OCI-LY7 (cell line): ENCODE measurements at regions not wholly inside any gene's neighbourhood (a gene's known extent, or its start where the extent isn't known, plus 50 kb on each side); places are given as distances from the start of the nearest gene placed in this dataset.

ENCODE experiments used
- EZH2phosphoT487 ChIP-seq: fragments of 200-600 bp; sonication (generic); IDR thresholded peaks from 2 replicates; pipeline ENCODE4 v1.6.1; 2018; ENCODE audit warnings: low read depth, borderline replicate concordance, mild to moderate bottlenecking, mixed run types, antibody characterized with exemption, low read length, moderate library complexity, mixed read lengths
- TF ChIP-seq, protein P1 (sequence below): fragments of 200-600 bp; sonication (generic); conservative IDR thresholded peaks from 2 replicates; pipeline ENCODE4 v1.5.1; 2014; ENCODE audit warnings: mild to moderate bottlenecking, antibody characterized with exemption, low read length, moderate library complexity, mixed read lengths

DNA sequence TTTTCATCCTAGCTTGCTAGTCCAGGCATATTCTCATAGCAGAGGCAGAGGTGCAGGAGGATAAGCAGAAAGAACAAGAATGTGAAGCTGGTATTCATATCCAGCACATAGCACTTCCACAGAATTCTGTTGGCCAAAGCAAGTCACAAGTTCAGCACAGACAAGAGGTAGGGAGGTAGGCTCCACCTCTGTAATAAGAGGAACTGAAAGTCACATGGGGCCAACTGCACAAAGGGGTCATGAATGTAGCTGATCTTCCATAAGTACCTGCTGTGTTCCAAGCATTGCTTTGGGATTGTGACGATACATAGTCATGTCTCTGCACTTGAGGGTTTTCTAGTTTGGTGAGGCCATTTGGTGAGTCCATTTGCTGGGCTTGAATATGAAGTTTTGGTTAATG lies 110.8 kb upstream of the MPHOSPH6 start:
- TF ChIP-seq, protein P1, sequence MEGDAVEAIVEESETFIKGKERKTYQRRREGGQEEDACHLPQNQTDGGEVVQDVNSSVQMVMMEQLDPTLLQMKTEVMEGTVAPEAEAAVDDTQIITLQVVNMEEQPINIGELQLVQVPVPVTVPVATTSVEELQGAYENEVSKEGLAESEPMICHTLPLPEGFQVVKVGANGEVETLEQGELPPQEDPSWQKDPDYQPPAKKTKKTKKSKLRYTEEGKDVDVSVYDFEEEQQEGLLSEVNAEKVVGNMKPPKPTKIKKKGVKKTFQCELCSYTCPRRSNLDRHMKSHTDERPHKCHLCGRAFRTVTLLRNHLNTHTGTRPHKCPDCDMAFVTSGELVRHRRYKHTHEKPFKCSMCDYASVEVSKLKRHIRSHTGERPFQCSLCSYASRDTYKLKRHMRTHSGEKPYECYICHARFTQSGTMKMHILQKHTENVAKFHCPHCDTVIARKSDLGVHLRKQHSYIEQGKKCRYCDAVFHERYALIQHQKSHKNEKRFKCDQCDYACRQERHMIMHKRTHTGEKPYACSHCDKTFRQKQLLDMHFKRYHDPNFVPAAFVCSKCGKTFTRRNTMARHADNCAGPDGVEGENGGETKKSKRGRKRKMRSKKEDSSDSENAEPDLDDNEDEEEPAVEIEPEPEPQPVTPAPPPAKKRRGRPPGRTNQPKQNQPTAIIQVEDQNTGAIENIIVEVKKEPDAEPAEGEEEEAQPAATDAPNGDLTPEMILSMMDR, result no peak
- TF ChIP-seq EZH2phosphoT487, result no peak
